Fibroblast of lung (primary cell): ENCODE measurements at regions not wholly inside any gene's neighbourhood (a gene's known extent, or its start where the extent isn't known, plus 50 kb on each side); places are given as distances from the start of the nearest gene placed in this dataset.
"Not testable (repeated sequence)": the region's sequence is repeated elsewhere in the genome, so short reads cannot be mapped to it uniquely, and the experiment has no call there.

Experiments used
- DNase-seq, 2 donors: peaks; one replicate each; pipeline versions ENCODE4 v3.0.0 to v3.0.0-alpha.2; 2010; ENCODE audit warnings: low read depth in 2 of 2
- H2AFZ ChIP-seq: 2 replicates; pipeline ENCODE4 v1.5.1; 2012; ENCODE audit warnings: low read length, control low read depth, inconsistent platforms
- H3K27ac ChIP-seq: 2 replicates; pipeline ENCODE4 v1.5.1; 2011; ENCODE audit warnings: low read length, control low read depth; ENCODE audit not compliant: insufficient read depth
- H3K27me3 ChIP-seq: 2 replicates; pipeline ENCODE4 v1.5.1; 2011; ENCODE audit warnings: mild to moderate bottlenecking, low read length; ENCODE audit not compliant: control insufficient read depth, insufficient read depth
- H3K36me3 ChIP-seq: 2 replicates; pipeline ENCODE4 v1.5.1; 2011; ENCODE audit warnings: low read length; ENCODE audit not compliant: control insufficient read depth, insufficient read depth
- H3K4me1 ChIP-seq: 2 replicates; pipeline ENCODE4 v1.5.1; 2011; ENCODE audit warnings: low read length; ENCODE audit not compliant: control insufficient read depth, insufficient read depth; ENCODE audit errors: extremely low read depth
- H3K4me2 ChIP-seq: 2 replicates; pipeline ENCODE4 v1.5.1; 2011; ENCODE audit warnings: low read length, control low read depth; ENCODE audit not compliant: insufficient read depth; ENCODE audit errors: extremely low read depth
- H3K4me3 ChIP-seq, 4 experiments: fragments of 200-600 bp in 1 of 4; sonication (generic) in 1 of 4; replicated peaks in 1 of 4; 2 replicates each; pipeline ENCODE4 v1.5.1; 2011 to 2016; ENCODE audit warnings: low read length in 4 of 4, low read depth in 3 of 4, mild to moderate bottlenecking in 3 of 4, control low read depth in 2 of 4, inconsistent platforms in 1 of 4, mixed read lengths in 1 of 4; ENCODE audit not compliant: insufficient read depth in 1 of 4; ENCODE audit errors: control extremely low read depth in 1 of 4
- H3K79me2 ChIP-seq: 2 replicates; pipeline ENCODE4 v1.5.1; 2012; ENCODE audit warnings: mild to moderate bottlenecking, low read length, inconsistent platforms; ENCODE audit not compliant: control insufficient read depth, insufficient read depth
- H3K9ac ChIP-seq: 2 replicates; pipeline ENCODE4 v1.5.1; 2011; ENCODE audit warnings: mild to moderate bottlenecking, low read length, control low read depth; ENCODE audit not compliant: insufficient read depth
- H3K9me3 ChIP-seq: 2 replicates; pipeline ENCODE4 v1.5.1; 2012; ENCODE audit warnings: low read depth, low read length; ENCODE audit not compliant: control insufficient read depth, insufficient read depth
- H4K20me1 ChIP-seq: 2 replicates; pipeline ENCODE4 v1.5.1; 2011; ENCODE audit warnings: low read length; ENCODE audit not compliant: control insufficient read depth, insufficient read depth; ENCODE audit errors: extremely low read depth

- not testable (repeated sequence) for H3K9ac ChIP-seq, H2AFZ ChIP-seq, H3K27ac ChIP-seq, H4K20me1 ChIP-seq, H3K4me2 ChIP-seq, H3K27me3 ChIP-seq, H3K4me1 ChIP-seq, H3K79me2 ChIP-seq, H3K9me3 ChIP-seq, H3K36me3 ChIP-seq, DNase-seq, H3K4me3 ChIP-seq
These were observed 62.3 kb upstream of the DPP6 start for GRCh38 chr7:153989742-153990425.

GRCh38 chr7:153991471-153991870 lies 60.7 kb upstream of the DPP6 start:
- not testable (repeated sequence) for H3K36me3 ChIP-seq, H3K4me2 ChIP-seq, DNase-seq, H3K27ac ChIP-seq, H3K4me1 ChIP-seq, H3K27me3 ChIP-seq, H2AFZ ChIP-seq, H3K4me3 ChIP-seq, H3K9me3 ChIP-seq, H3K79me2 ChIP-seq, H3K9ac ChIP-seq, H4K20me1 ChIP-seq

GRCh38 chr7:153993402-153993801 lies 58.8 kb upstream of the DPP6 start:
- DNase-seq, H3K79me2 ChIP-seq, H3K4me1 ChIP-seq, H3K36me3 ChIP-seq, H4K20me1 ChIP-seq, H3K27ac ChIP-seq, H3K9me3 ChIP-seq, H2AFZ ChIP-seq, H3K27me3 ChIP-seq, H3K4me3 ChIP-seq, H3K4me2 ChIP-seq, H3K9ac ChIP-seq: not testable (repeated sequence)

- H2AFZ ChIP-seq, H3K9ac ChIP-seq, H4K20me1 ChIP-seq, H3K27me3 ChIP-seq, H3K4me1 ChIP-seq, H3K9me3 ChIP-seq, H3K4me3 ChIP-seq, DNase-seq, H3K27ac ChIP-seq, H3K4me2 ChIP-seq, H3K79me2 ChIP-seq, H3K36me3 ChIP-seq: not testable (repeated sequence)
These were observed 53.3 kb upstream of the DPP6 start for GRCh38 chr7:153998896-153999295.
